Peyer's patch (tissue), 4 donors: ENCODE measurements at regions not wholly inside any gene's neighbourhood (a gene's known extent, or its start where the extent isn't known, plus 50 kb on each side); places are given as distances from the start of the nearest gene placed in this dataset.

Source experiments
- POLR2A ChIP-seq, 2 donors: fragments of 450-650 bp; IDR thresholded peaks; one replicate each; pipeline ENCODE4 v1.5.1; 2017; ENCODE audit warnings: antibody characterized with exemption in 2 of 2, mild to moderate bottlenecking in 2 of 2, moderate library complexity in 2 of 2
- TF ChIP-seq, protein P1 (sequence below), 6 experiments: fragments of 450-650 bp in 4 of 6; fragments of 200-600 bp in 2 of 6; sonication (generic) in 1 of 6; IDR thresholded peaks; one replicate each; pipeline ENCODE4 v1.5.1; 2017 to 2019; ENCODE audit warnings: antibody characterized with exemption in 6 of 6, mild to moderate bottlenecking in 3 of 6, moderate library complexity in 1 of 6

DNA sequence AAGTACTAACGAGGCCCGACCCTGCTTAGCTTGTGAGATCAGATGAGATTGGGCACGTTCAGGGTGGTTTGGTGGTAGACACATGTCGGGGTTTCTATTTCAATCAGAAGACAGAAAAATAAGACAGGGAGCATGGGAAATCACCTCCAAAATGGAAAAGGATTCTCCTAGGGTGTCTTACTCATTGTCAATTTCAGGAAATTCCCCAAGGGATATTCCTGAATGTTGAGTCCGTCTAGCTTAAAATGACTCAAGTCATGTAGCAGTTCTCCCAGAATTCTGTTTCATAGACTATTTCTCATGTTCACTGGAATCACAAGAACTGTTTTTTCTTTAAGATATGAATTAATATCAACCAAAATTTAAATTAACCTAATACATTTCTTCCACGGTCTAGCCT, 380.1 kb downstream of the EFNB2 start:
- TF ChIP-seq POLR2A (IDR thresholded peaks at IDR 0.05), result no peak
- TF ChIP-seq, protein P1, sequence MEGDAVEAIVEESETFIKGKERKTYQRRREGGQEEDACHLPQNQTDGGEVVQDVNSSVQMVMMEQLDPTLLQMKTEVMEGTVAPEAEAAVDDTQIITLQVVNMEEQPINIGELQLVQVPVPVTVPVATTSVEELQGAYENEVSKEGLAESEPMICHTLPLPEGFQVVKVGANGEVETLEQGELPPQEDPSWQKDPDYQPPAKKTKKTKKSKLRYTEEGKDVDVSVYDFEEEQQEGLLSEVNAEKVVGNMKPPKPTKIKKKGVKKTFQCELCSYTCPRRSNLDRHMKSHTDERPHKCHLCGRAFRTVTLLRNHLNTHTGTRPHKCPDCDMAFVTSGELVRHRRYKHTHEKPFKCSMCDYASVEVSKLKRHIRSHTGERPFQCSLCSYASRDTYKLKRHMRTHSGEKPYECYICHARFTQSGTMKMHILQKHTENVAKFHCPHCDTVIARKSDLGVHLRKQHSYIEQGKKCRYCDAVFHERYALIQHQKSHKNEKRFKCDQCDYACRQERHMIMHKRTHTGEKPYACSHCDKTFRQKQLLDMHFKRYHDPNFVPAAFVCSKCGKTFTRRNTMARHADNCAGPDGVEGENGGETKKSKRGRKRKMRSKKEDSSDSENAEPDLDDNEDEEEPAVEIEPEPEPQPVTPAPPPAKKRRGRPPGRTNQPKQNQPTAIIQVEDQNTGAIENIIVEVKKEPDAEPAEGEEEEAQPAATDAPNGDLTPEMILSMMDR (IDR thresholded peaks at IDR 0.05), result no peak
